ENCODE measurements at regions not wholly inside any gene's neighbourhood (a gene's known extent, or its start where the extent isn't known, plus 50 kb on each side); places are given as distances from the start of the nearest gene placed in this dataset.
"Not testable (repeated sequence)": the region's sequence is repeated elsewhere in the genome, so short reads cannot be mapped to it uniquely, and the experiment has no call there.

DNA sequence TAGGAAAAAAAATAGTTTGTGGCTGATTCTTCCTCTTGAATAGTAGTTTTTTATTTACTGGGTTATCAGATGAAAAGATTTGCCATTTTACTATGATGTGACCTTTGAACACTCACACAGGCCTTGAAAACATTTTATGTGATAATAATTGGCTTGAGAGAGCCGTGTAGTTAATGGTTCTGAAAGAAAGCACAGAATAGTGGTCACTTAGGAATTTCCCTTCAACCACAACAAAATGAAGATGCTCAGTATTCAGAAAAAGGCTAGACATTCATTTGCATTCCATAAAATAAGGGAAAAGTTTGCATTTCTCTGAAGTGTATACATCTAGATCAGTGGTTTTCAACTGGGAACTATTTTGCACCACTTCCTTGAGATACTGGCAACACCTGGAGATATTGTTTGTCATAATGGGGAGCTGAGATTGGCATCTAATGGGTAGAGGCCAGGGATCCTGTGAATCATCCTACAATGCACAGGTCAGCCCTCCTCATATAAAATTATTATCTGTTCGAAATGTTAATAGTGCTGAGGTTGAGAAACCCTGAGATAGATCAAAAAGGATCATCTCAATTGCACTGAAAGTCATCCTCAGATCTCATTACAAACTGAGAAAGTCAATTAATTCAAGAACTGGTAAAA is 446.4 kb upstream of the CCNG1 start:
- DNase-seq (ENCODE audit: low spot score) = no peak

DNA sequence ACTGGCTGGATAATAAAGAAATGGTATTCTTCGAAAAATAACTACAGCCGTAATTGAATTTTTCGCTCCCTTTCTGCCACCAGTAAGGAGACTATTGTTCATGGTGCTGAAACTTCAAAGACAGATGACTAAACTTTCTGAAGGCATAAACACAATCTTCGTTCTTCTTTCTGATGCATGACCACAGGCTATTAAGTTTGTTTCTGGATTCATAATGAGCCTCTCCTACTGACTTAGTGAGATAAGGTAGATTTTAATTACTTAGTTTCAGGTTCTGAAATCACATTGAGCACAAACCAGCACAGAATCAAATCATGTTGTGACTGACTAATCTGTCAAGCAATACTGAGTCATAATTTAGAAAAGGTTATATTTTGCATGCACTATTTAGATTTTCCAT is 441.8 kb upstream of the CCNG1 start:
- no peak for DNase-seq (ENCODE audit: low spot score)

DNA sequence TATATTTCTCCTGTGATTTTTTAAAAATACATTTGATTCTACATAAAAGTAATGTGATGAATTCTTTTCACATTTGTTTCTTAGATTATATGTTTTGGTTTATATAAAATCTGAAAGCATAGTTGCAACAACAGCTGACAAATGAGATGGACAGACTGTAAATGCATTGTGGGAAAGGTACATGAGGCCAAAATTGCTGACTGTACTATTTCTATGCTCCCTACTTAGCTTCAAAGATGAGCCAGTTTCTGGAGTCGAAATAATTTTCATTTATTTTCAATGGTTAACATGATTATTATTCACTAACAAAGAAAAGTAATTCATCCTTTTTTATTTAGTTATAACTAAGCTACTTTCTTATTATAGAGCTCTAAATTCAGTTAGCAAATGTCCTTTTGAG is 441.3 kb upstream of the CCNG1 start:
- no peak for DNase-seq (ENCODE audit: low spot score)

- DNase-seq (ENCODE audit: low spot score) = no peak
Observed at GRCh38 chr5:163005949-163006348, 431.4 kb upstream of the CCNG1 start.

- DNase-seq (ENCODE audit: low spot score) = no peak
Observed at GRCh38 chr5:163022582-163023128, 414.7 kb upstream of the CCNG1 start.

- no peak for DNase-seq (ENCODE audit: low spot score)
Observed at GRCh38 chr5:163023846-163024245, 413.5 kb upstream of the CCNG1 start.

- no peak for DNase-seq (ENCODE audit: low spot score)
Observed at GRCh38 chr5:163024936-163025335, 412.5 kb upstream of the CCNG1 start.

DNA sequence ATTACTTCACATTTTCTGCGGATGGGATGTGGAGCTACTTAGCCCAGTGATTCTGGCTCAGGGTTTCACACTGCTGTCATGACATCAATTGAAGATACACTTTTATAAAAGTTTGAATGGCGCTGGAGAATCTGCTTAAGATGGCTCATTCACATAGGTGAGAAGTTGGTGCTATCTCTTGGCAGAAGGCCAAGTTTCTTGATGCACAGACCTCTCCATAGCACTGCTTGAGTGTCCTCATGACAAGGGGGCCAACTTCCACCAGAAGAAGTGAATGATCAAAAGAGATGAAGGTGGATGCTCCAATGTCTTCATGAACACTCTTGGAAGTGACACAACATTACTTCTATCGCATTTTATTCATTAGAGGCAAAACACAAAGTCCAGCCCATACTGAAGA is 403.7 kb upstream of the CCNG1 start:
- DNase-seq (ENCODE audit: low spot score) = no peak

- no peak for DNase-seq (ENCODE audit: low spot score)
Observed at GRCh38 chr5:163041254-163041653, 396.1 kb upstream of the CCNG1 start.

GRCh38 chr5:163079618-163080017 is 357.8 kb upstream of the CCNG1 start:
- DNase-seq (ENCODE audit: low spot score) = no peak

GRCh38 chr5:163089230-163089629 is 348.2 kb upstream of the CCNG1 start:
- DNase-seq (ENCODE audit: low spot score) = no peak

- DNase-seq (ENCODE audit: low spot score) = no peak
Observed at GRCh38 chr5:163089926-163090325, 347.5 kb upstream of the CCNG1 start.

GRCh38 chr5:163094492-163095180 is 342.8 kb upstream of the CCNG1 start:
- no peak for DNase-seq (ENCODE audit: low spot score)

- DNase-seq (ENCODE audit: low spot score) = no peak
Observed at GRCh38 chr5:163104464-163104863, 332.9 kb upstream of the CCNG1 start.

DNA sequence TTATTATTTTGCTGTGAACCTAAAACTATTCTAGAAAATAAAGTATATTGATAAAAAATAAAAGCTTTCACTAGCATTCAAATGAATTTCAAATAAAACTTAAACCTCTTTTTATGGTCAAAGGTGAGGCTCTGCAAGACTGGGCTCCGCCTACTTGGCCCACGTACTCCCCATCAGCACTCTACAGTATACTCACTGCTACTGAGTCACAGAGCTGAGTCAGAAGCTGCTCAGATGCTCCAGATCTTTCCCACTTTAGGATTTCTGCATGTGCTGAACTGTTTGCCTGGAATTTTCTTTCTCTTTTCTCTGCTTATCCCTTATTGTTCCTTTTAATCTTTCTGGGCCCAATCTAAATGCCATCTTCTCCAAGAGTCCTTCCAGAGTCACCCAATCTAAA is 331.9 kb upstream of the CCNG1 start:
- no peak for DNase-seq (ENCODE audit: low spot score)

- DNase-seq (ENCODE audit: low spot score) = no peak
Observed at GRCh38 chr5:163106098-163106497, 331.3 kb upstream of the CCNG1 start.

DNA sequence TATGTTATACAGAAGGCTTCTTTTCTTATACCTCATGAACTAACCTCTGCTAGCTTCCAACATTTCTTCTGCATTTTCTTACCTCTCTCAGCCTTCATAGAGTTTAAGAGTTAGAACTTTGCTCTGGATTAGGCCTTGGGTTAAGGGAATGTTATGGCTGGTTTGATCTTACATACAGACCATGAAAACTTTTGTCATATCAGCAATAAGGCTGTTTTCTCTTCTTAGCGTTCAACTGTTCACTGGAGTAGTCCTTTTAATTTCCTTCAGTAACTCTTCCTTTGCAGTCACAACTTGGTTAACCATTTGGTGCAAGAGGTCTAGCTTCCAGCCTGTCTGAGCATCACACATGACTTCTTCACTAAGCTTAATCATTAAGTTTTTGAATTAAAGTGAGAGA is 329.0 kb upstream of the CCNG1 start:
- no peak for DNase-seq (ENCODE audit: low spot score)

DNA sequence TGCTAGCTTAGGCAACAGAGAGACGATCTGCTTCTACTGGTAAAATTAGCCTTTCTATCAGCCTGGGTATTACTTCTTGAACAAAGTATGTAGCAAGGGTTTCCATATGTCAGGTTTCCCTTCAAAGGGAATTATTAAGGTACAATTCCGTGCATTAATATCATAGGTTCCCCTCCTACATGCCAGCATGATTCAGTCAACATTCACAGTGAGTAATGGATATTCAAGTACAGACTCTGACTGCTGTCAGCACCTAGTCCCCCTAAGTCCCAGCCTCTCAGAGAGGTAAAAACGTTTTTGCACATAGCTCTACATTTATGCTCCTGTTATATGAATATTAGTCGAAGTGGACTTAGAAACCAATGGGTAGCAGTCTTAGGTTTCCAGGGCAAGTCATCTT is 322.4 kb upstream of the CCNG1 start:
- no peak for DNase-seq (ENCODE audit: low spot score)

- DNase-seq (ENCODE audit: low spot score) = not testable (repeated sequence)
Observed at GRCh38 chr5:163116618-163117017, 320.8 kb upstream of the CCNG1 start.

GRCh38 chr5:163134061-163134460 is 303.3 kb upstream of the CCNG1 start:
- DNase-seq (ENCODE audit: low spot score) = no peak

- no peak for DNase-seq (ENCODE audit: low spot score)
Observed at GRCh38 chr5:163135849-163136248, 301.5 kb upstream of the CCNG1 start.

- no peak for DNase-seq (ENCODE audit: low spot score)
Observed at GRCh38 chr5:163161512-163161911, 275.9 kb upstream of the CCNG1 start.

DNA sequence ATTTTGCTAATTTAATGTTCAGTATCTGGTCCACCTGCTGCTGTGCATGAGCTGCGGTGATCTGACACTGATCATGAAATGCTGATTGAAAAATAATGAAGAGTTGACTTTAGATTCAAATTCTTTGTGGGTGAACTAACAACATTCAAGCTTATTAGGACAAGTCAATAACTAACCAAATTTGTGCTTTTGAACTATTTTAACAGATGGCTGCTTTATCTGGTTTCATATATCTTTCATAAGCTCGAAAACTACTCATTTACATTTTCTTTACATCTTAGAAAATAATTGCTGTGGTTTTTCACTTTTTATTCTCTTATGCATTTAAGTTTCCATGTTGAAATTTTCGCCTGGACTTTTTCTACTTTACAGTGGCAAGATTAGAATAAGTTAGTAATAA is 274.8 kb upstream of the CCNG1 start:
- DNase-seq (ENCODE audit: low spot score) = no peak

- no peak for DNase-seq (ENCODE audit: low spot score)
Observed at GRCh38 chr5:163163858-163164257, 273.5 kb upstream of the CCNG1 start.
